Esophagus muscularis mucosa (tissue), 4 donors: ENCODE measurements at regions not wholly inside any gene's neighbourhood (a gene's known extent, or its start where the extent isn't known, plus 50 kb on each side); places are given as distances from the start of the nearest gene placed in this dataset.

Source experiments
- EP300 ChIP-seq: sonication (generic); formaldehyde crosslinking; IDR thresholded peaks from one replicate; pipeline ENCODE4 v1.6.1; 2017; ENCODE audit warnings: antibody characterized with exemption
- POLR2A ChIP-seq: fragments of 450-650 bp; IDR thresholded peaks from one replicate; pipeline ENCODE4 v1.6.1; 2017; ENCODE audit warnings: antibody characterized with exemption, moderate library complexity, mild to moderate bottlenecking, low read depth
- POLR2AphosphoS5 ChIP-seq, 2 donors: sonication (generic); formaldehyde crosslinking; IDR thresholded peaks; one replicate each; pipeline ENCODE4 v1.6.1; 2017; ENCODE audit warnings: antibody characterized with exemption in 2 of 2
- TF ChIP-seq, protein P1 (sequence below), 3 experiments: fragments of 200-600 bp in 2 of 3; fragments of 450-650 bp in 1 of 3; sonication (generic) in 2 of 3; IDR thresholded peaks; one replicate each; pipeline ENCODE4 v1.5.1; 2017 to 2019; ENCODE audit warnings: antibody characterized with exemption in 3 of 3, mild to moderate bottlenecking in 2 of 3, moderate library complexity in 1 of 3

DNA sequence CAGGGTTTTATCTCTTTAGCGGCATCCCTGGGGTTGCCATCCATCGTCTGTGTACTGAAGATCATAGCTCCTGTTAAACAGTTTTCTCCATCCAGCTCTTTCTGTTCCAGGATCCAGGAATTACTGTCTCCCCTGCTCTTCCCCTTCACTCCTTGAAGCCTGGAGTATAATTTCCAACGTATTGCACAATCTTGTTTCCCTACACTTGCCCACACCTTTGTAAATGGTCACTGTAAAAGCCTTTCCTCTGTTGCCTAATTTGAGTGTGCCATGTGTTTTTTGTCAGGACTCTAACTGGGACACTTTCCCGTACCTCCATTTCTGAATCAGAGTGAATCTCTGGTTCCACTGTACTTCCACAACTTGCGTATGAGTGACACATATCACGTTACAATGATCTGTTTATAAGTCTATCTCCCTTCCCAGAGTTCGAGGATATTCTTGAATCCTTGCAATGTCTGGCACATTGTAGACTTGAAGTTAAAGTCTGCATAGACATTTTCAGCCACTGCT lies 199.6 kb upstream of the SNX7 start:
- TF ChIP-seq, protein P1, sequence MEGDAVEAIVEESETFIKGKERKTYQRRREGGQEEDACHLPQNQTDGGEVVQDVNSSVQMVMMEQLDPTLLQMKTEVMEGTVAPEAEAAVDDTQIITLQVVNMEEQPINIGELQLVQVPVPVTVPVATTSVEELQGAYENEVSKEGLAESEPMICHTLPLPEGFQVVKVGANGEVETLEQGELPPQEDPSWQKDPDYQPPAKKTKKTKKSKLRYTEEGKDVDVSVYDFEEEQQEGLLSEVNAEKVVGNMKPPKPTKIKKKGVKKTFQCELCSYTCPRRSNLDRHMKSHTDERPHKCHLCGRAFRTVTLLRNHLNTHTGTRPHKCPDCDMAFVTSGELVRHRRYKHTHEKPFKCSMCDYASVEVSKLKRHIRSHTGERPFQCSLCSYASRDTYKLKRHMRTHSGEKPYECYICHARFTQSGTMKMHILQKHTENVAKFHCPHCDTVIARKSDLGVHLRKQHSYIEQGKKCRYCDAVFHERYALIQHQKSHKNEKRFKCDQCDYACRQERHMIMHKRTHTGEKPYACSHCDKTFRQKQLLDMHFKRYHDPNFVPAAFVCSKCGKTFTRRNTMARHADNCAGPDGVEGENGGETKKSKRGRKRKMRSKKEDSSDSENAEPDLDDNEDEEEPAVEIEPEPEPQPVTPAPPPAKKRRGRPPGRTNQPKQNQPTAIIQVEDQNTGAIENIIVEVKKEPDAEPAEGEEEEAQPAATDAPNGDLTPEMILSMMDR (IDR thresholded peaks at IDR 0.05): no peak
- TF ChIP-seq EP300 (no peak), POLR2AphosphoS5 (IDR thresholded peaks at IDR 0.05) (no peak), POLR2A (no peak)
